ENCODE measurements at regions not wholly inside any gene's neighbourhood (a gene's known extent, or its start where the extent isn't known, plus 50 kb on each side); places are given as distances from the start of the nearest gene placed in this dataset.

GRCh38 chr7:13159003-13159402, 471.6 kb downstream of the ARL4A start:
- TF ChIP-seq POLR2A (IDR thresholded peaks at IDR 0.05) = no peak
- no peak for TF ChIP-seq CTCF (IDR thresholded peaks at IDR 0.05)
